ENCODE measurements at regions not wholly inside any gene's neighbourhood (a gene's known extent, or its start where the extent isn't known, plus 50 kb on each side); places are given as distances from the start of the nearest gene placed in this dataset.

DNA sequence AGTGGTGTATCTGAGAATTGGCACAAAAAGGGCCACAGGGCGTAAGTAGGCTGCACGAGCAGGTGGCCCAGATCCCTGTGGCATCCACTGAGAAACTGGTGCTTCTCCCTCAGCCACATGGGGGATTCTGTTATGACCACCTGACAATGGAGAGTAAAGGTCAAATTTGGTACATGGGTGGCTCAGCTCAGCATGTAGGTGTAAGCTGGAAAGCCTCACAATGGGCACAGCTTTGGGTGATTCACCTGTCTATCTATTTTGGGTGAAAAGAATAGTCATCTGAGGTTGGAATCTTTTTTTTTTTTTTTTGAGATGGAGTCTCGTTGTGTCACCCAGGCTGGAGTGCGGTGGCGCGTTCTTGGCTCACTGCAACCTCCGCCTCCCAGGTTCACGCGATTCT, 163.4 kb upstream of the TMEM260 start:
- H3K79me2 ChIP-seq (ENCODE audit: insufficient read depth, low read length), result no peaks in the 10 kb centered on the region
- no peaks in the 10 kb centered on the region for H4K20me1 ChIP-seq (ENCODE audit: insufficient read depth, low read length)
- H3K9me2 ChIP-seq (ENCODE audit: low read depth, low read length), result no peaks in the 10 kb centered on the region
- no peak overlapping the region for H2AFZ ChIP-seq (ENCODE audit: low read length)
- no peaks in the 10 kb centered on the region for H3K9me3 ChIP-seq (ENCODE audit: low read length)
- no peak overlapping the region for H3K4me2 ChIP-seq (ENCODE audit: low read length)
- H3K4me1 ChIP-seq (ENCODE audit: insufficient read depth, low read length, severe bottlenecking), result no peaks in the 10 kb centered on the region
- TF ChIP-seq EZH2 (IDR thresholded peaks at IDR 0.05; ENCODE audit: borderline replicate concordance, low read length), result no peak
- TF ChIP-seq, protein P1, sequence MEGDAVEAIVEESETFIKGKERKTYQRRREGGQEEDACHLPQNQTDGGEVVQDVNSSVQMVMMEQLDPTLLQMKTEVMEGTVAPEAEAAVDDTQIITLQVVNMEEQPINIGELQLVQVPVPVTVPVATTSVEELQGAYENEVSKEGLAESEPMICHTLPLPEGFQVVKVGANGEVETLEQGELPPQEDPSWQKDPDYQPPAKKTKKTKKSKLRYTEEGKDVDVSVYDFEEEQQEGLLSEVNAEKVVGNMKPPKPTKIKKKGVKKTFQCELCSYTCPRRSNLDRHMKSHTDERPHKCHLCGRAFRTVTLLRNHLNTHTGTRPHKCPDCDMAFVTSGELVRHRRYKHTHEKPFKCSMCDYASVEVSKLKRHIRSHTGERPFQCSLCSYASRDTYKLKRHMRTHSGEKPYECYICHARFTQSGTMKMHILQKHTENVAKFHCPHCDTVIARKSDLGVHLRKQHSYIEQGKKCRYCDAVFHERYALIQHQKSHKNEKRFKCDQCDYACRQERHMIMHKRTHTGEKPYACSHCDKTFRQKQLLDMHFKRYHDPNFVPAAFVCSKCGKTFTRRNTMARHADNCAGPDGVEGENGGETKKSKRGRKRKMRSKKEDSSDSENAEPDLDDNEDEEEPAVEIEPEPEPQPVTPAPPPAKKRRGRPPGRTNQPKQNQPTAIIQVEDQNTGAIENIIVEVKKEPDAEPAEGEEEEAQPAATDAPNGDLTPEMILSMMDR (IDR thresholded peaks at IDR 0.05; ENCODE audit: low read length), result no peak
- no peaks in the 10 kb centered on the region for H3F3A ChIP-seq (ENCODE audit: insufficient read depth, low read length)
- H3K4me3 ChIP-seq (ENCODE audit: low read depth, low read length, poor library complexity, severe bottlenecking), result no peak overlapping the region
- H3K36me3 ChIP-seq (ENCODE audit: insufficient read depth, low read length), result no peaks in the 10 kb centered on the region
- no peaks in the 10 kb centered on the region for H3K27me3 ChIP-seq (ENCODE audit: insufficient read depth, low read length)
- no peak overlapping the region for H3K9ac ChIP-seq (ENCODE audit: low read length)
- H3K27ac ChIP-seq (ENCODE audit: low read depth, low read length, poor library complexity, severe bottlenecking), result no peak overlapping the region

DNA sequence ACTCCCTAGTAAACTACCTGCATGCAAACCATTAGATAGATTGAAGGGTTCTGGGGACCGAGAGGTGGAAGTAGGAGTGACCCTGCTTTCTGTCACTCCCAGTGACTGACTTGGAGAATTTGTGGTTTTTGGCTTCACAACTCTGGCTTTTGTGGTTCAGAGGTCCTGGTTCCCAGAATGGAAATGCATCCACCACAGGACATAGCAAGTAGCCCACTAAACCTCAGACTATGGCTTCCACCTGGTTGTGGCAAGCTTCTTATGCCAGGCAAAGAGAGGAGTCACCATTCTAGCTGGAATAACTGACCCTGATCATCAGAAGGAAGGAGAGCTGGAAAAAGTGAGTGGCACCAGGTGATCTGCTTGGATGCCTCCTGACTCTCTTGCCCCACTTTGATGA, 162.4 kb upstream of the TMEM260 start:
- Histone ChIP-seq H3K4me1 (ENCODE audit: insufficient read depth, low read length, severe bottlenecking) (no peaks in the 10 kb centered on the region), H3K9me2 (ENCODE audit: low read depth, low read length) (no peaks in the 10 kb centered on the region), H3K36me3 (ENCODE audit: insufficient read depth, low read length) (no peaks in the 10 kb centered on the region), H3K27ac (ENCODE audit: low read depth, low read length, poor library complexity, severe bottlenecking) (no peak overlapping the region), H2AFZ (ENCODE audit: low read length) (no peak overlapping the region), H3K79me2 (ENCODE audit: insufficient read depth, low read length) (no peaks in the 10 kb centered on the region), H3K4me2 (ENCODE audit: low read length) (no peak overlapping the region), H3K9ac (ENCODE audit: low read length) (no peak overlapping the region), H3F3A (ENCODE audit: insufficient read depth, low read length) (no peaks in the 10 kb centered on the region), H4K20me1 (ENCODE audit: insufficient read depth, low read length) (no peaks in the 10 kb centered on the region), H3K4me3 (ENCODE audit: low read depth, low read length, poor library complexity, severe bottlenecking) (no peak overlapping the region), H3K9me3 (ENCODE audit: low read length) (no peaks in the 10 kb centered on the region), H3K27me3 (ENCODE audit: insufficient read depth, low read length) (no peaks in the 10 kb centered on the region)
- TF ChIP-seq, protein P1 (IDR thresholded peaks at IDR 0.05; ENCODE audit: low read length), result no peak
- no peak for TF ChIP-seq EZH2 (IDR thresholded peaks at IDR 0.05; ENCODE audit: borderline replicate concordance, low read length)

DNA sequence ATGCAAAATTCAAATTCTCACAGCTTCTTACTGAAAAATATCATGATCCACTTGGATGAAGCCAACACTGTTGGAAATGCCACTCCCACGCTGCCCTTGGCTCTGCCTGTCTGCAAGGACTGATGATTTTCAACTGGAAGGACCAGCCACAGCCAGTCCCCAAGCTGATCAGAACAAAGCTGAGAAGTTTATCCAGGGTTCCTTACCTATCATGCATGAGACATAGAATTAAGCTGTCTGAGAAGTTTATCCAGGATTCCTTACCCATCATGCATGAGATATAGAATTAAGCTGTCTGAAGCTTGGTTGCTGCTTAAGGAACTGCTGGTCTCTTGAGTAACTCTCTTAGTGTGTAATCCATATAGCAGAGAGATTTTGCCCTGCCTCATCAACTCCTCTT, 159.8 kb upstream of the TMEM260 start:
- no peak overlapping the region for H2AFZ ChIP-seq (ENCODE audit: low read length)
- no peaks in the 10 kb centered on the region for H3K9me3 ChIP-seq (ENCODE audit: low read length)
- no peaks in the 10 kb centered on the region for H3K27me3 ChIP-seq (ENCODE audit: insufficient read depth, low read length)
- TF ChIP-seq EZH2 (IDR thresholded peaks at IDR 0.05; ENCODE audit: borderline replicate concordance, low read length), result no peak
- TF ChIP-seq, protein P1 (IDR thresholded peaks at IDR 0.05; ENCODE audit: low read length), result no peak
- H3K9me2 ChIP-seq (ENCODE audit: low read depth, low read length), result no peaks in the 10 kb centered on the region
- H3K4me3 ChIP-seq (ENCODE audit: low read depth, low read length, poor library complexity, severe bottlenecking), result no peak overlapping the region
- no peak overlapping the region for H3K4me2 ChIP-seq (ENCODE audit: low read length)
- no peaks in the 10 kb centered on the region for H3K4me1 ChIP-seq (ENCODE audit: insufficient read depth, low read length, severe bottlenecking)
- no peak overlapping the region for H3K27ac ChIP-seq (ENCODE audit: low read depth, low read length, poor library complexity, severe bottlenecking)
- no peaks in the 10 kb centered on the region for H4K20me1 ChIP-seq (ENCODE audit: insufficient read depth, low read length)
- H3K9ac ChIP-seq (ENCODE audit: low read length), result no peak overlapping the region
- H3F3A ChIP-seq (ENCODE audit: insufficient read depth, low read length), result no peaks in the 10 kb centered on the region
- no peaks in the 10 kb centered on the region for H3K79me2 ChIP-seq (ENCODE audit: insufficient read depth, low read length)
- no peaks in the 10 kb centered on the region for H3K36me3 ChIP-seq (ENCODE audit: insufficient read depth, low read length)
